HG02981 (cell line): ENCODE measurements at regions not wholly inside any gene's neighbourhood (a gene's known extent, or its start where the extent isn't known, plus 50 kb on each side); places are given as distances from the start of the nearest gene placed in this dataset.
"Not testable (repeated sequence)": the region's sequence is repeated elsewhere in the genome, so short reads cannot be mapped to it uniquely, and the experiment has no call there.

Experiments used
- ATAC-seq: cut with Tn5 transposase; IDR thresholded peaks from one replicate; pipeline ENCODE4 v1.9.1; 2021; ENCODE audit warnings: mild to moderate bottlenecking, moderate library complexity; ENCODE audit not compliant: unreplicated experiment

- ATAC-seq: no peak
Observed at GRCh38 chr2:125584732-125585131, 1071.2 kb upstream of the GYPC start.

GRCh38 chr2:125588780-125589179 is 1067.2 kb upstream of the GYPC start:
- no peak for ATAC-seq

GRCh38 chr2:125591954-125592353 is 1064.0 kb upstream of the GYPC start:
- ATAC-seq: no peak

GRCh38 chr2:125593036-125593435 is 1062.9 kb upstream of the GYPC start:
- no peak for ATAC-seq

- ATAC-seq: no peak
Observed at GRCh38 chr2:125596612-125597011, 1059.3 kb upstream of the GYPC start.

DNA sequence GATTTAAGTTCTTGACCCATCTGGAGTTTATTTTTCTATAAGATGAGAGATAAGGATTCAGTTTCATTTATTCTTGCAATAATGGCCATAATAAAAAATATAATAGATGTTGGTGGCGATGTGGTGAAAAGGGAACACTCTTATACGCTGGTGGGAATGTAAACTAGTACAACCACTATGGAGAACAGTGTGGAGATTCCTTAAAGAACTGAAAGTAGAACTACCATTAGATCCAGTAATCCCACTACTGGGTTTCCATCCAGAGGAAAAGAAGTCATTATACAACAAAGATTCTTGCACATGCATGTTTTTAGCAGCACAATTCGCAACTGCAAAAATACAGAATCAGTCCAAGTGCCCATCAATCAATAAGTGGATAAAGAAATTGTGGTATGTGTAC is 1040.5 kb upstream of the GYPC start:
- no peak for ATAC-seq

GRCh38 chr2:125630377-125630776 is 1025.6 kb upstream of the GYPC start:
- no peak for ATAC-seq

DNA sequence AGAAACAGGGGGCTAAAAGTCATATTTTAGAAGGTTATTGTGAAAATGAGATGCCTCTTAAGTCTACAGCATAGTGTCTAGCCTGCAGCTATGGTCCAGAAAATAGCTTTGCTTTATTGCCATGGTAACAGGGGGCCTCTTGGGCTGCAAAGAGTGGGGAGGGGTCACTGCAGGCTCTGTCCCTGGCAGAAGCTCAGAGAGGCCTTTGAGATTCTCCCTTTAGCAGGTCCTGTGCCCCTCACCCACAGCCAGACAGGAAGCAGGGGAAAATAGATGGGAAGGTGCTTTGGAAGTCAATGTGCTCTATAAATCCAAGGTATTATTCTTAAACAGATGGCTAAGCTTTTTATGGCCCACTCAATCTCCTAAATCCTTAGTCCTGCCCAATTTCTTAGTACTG is 1021.3 kb upstream of the GYPC start:
- ATAC-seq: no peak

- ATAC-seq: no peak
Observed at GRCh38 chr2:125638345-125638744, 1017.6 kb upstream of the GYPC start.

DNA sequence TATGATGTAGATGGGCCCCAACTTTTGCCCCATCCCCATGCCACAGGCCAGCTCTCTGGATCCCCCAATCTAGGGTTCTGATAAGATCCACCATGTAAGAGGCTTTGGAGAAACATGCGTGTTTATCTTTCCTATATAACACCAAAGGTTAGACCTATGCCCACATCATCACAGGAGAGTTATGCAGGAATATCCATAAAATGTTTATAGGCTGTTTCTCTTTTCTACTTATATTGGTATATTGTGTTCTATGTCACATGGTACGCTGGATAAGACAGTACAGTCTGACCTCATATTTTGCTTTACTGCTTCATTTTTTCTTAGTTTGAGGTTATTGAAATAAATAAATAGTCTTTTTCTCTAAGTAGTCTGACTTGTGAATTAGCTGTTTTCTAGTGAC is 1013.9 kb upstream of the GYPC start:
- no peak for ATAC-seq

DNA sequence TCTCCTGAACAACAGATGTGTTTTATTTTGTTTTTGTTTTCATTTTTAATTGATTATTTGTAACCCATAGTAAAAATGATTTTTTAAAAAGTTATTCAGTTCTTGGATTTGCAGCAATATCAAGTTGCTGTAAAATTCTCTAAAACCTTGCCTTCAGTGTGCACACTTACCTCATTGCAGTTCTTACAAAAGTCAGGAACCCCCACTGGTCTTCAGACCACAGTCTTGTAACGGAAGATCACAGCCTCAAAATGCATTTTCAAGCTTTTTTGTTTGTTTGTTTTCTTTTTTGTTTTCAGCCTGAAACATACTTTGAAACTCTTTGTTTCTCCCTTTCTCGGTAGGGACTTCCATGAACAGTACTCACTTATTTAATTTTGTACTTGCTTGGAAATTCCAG is 1012.8 kb upstream of the GYPC start:
- no peak for ATAC-seq

- ATAC-seq: no peak
Observed at GRCh38 chr2:125643585-125643984, 1012.4 kb upstream of the GYPC start.

DNA sequence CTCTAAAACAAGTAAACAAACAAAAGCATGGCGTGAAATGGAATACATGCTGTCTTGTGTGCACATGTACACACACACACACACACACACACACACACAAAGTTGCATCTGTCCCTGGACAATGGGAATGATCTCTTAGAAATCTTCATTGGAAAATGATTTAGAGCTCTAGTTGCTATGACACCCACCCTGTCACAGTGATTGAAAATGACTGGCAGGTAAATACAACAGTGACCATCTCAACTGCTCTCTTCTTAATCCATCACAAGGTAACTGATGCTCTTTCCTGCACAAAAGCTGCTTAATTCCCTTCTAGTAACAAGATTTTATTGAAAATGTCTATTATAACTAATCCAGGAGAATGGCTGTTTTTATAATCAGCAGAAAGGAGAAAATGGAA is 1011.7 kb upstream of the GYPC start:
- no peak for ATAC-seq

- no peak for ATAC-seq
Observed at GRCh38 chr2:125652280-125652679, 1003.7 kb upstream of the GYPC start.

DNA sequence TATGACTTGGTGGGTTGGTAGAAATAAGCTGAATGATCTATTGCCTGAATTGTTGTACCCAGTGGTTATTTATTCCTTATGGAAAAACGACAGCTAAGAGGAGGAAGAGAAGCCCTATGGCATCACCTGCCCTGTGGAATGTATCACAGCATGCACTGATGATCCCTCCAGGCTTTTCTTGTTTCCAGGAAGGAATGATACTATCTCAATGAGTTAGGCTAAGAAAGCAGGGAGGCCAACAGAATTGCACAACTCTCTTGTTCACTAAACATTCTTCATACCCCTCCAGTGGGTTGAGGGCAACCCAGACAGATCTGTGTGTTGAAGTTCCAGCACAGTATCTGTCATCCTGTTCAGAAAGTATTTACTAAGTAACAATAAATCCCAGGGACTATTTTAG is 1001.7 kb upstream of the GYPC start:
- no peak for ATAC-seq

DNA sequence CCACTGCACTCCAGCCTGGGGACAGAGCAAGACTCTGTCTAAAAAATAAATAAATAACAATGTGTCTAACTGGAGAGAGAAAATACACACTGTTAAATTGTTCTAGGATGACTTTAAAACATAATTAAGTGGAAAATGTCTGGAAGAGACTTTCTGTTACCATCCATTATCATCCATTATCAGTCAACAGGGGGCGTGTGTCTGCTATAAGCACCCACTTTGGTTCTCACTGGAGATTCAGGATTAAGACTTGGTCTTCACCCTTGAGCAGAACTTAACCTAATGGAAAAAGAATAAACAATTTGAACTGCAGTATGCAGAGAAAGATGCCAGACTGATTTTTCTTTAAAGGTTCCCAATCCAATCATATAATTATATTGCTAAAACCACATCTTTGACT is 999.8 kb upstream of the GYPC start:
- no peak for ATAC-seq

- ATAC-seq: no peak
Observed at GRCh38 chr2:125658583-125658982, 997.4 kb upstream of the GYPC start.

DNA sequence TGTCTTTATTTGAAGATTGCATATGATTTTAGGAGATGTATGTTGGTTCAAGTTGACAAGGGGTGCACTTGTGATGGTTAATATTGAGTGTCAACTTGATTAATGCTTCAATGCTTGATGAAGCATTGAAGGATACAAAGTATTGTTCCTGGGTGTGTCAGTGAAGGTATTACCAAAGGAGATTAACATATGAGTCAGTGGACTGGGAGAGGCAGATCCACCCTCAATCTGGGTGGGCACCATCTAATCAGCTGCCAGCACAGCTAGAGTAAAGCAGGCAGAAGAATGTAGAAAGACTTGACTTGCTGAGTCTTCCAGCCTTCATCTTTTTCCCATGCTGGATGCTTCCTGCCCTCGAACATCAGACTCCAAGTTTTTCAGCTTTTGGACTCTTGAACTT is 995.6 kb upstream of the GYPC start:
- not testable (repeated sequence) for ATAC-seq

- ATAC-seq: no peak
Observed at GRCh38 chr2:125667630-125668029, 988.3 kb upstream of the GYPC start.

DNA sequence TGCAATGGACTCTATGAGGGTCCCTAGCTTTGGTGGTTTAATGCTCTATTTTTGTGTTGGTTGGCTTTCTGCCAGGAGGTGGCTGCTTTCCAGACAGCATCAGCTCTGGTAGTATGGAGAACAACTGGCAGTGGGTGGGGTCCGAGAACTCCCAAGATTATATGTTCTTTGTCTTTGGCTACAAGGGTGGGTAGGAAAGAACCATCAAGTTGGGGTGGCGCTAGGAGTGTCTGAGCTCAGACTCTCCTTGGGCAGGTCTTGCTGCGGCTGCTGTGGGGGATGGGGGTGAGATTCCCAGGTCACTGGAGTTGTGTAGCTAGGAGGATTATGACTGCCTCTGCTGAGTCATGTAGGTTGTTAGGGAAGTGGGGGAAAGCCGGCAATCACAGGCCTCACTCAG is 976.1 kb upstream of the GYPC start:
- ATAC-seq: no peak

GRCh38 chr2:125680809-125681208 is 975.1 kb upstream of the GYPC start:
- no peak for ATAC-seq

GRCh38 chr2:125681576-125681975 is 974.4 kb upstream of the GYPC start:
- no peak for ATAC-seq

DNA sequence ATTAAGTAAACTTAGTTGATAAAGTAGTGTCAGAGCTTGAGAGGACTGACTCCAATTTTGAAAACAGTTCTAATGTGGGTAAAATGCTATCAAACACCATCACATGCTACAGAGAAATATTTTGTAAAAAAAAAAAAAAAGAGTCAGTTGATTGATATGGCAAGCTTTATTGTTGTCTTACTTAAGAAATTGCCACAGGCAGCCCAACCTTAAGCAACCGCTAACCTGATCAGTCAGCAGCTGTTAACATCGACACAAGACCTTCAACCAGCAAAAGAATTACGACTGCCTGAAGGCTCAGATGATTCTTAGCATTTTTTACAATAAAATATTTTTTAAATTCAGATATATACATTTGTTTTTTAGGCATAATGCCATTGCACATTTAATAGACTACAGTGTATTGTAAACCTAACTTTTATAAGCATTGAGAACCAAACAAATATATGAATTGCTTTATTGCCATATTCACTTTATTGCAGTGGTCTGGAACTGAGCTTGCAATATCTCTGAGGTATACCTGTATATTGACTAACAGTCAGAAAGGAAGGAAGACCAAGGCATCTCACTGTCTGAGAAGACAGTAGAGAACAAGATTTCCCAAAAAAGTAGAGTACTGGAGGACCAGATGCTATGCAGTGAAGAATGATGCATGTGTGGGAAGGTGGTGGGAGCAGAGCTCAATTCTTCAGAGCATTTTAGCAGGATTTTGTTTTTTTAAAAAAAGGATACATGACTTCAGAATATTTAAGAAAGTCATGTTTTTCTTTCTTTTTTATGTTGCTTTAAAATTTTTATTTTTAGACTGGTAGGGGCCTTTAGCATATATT is 973.8 kb upstream of the GYPC start:
- no peak for ATAC-seq
